ENCODE measurements at regions not wholly inside any gene's neighbourhood (a gene's known extent, or its start where the extent isn't known, plus 50 kb on each side); places are given as distances from the start of the nearest gene placed in this dataset.

DNA sequence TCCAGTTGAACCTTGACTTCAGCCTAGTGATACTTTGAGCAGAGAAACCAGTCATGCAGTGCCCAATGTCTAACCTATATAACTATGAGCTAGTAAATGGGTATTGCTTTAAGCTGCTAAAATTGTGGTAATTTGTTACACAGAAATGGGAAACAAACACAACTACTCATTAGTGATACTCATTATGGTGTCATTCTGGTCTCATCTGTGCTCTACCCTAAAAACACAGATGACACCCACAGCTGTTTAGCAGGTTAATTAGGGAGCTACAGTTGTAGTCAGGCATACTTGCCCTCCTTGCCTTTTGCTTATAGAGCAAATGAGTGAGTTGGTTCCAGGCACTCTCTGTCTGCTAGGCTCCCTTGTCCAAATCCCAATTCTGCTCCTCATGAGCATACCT is 50.0 kb upstream of the ATF7IP start:
- H3K4me3 Mint-ChIP-seq: peak overlapping the region in 1 of 8 donors; percentile 21
- peaks cover 5 to 23% (median 15%) of the 10 kb centered on the region in 7 donors for H3K9me3 Mint-ChIP-seq
- no peaks in the 10 kb centered on the region for H3K27me3 Mint-ChIP-seq
- DNase-seq (no peak), ATAC-seq (ENCODE audit: low read depth in 2 of 2) (no peak)
- H3K27ac Mint-ChIP-seq: peak overlapping the region in 3 of 6 donors; percentile 86 to 91 (median 89)
- H3K4me1 Mint-ChIP-seq: peaks cover 18 to 39% (median 23%) of the 10 kb centered on the region in 3 donors
- H3K36me3 Mint-ChIP-seq: peaks cover 8 to 12% of the 10 kb centered on the region in 2 donors
